HEK293T (cell line): ENCODE measurements at regions not wholly inside any gene's neighbourhood (a gene's known extent, or its start where the extent isn't known, plus 50 kb on each side); places are given as distances from the start of the nearest gene placed in this dataset.
"Not testable (repeated sequence)": the region's sequence is repeated elsewhere in the genome, so short reads cannot be mapped to it uniquely, and the experiment has no call there.

Source experiments
- ELF4 ChIP-seq: fragments of 450-650 bp; IDR thresholded peaks from 2 replicates; pipeline ENCODE4 v1.6.1; 2017; ENCODE audit warnings: antibody characterized with exemption
- FOXK2 ChIP-seq: fragments of 450-650 bp; IDR thresholded peaks from 2 replicates; pipeline ENCODE4 v1.6.1; 2016; ENCODE audit warnings: mild to moderate bottlenecking
- FOXM1 ChIP-seq: fragments of 450-650 bp; IDR thresholded peaks from 2 replicates; pipeline ENCODE4 v1.6.1; 2017; ENCODE audit warnings: mild to moderate bottlenecking, borderline replicate concordance
- NFRKB ChIP-seq: fragments of 450-650 bp; IDR thresholded peaks from 2 replicates; pipeline ENCODE4 v1.6.1; 2016; ENCODE audit warnings: mild to moderate bottlenecking, moderate library complexity
- PKNOX1 ChIP-seq: fragments of 450-650 bp; IDR thresholded peaks from 2 replicates; pipeline ENCODE4 v1.6.1; 2016
- SP1 ChIP-seq: fragments of 450-650 bp; IDR thresholded peaks from 2 replicates; pipeline ENCODE4 v1.6.1; 2017
- SUZ12 ChIP-seq: fragments of 450-650 bp; IDR thresholded peaks from 2 replicates; pipeline ENCODE4 v1.6.1; 2016; ENCODE audit warnings: mild to moderate bottlenecking
- TARDBP ChIP-seq: fragments of 450-650 bp; IDR thresholded peaks from 2 replicates; pipeline ENCODE4 v1.6.1; 2016

GRCh38 chr5:176124120-176124519 lies 114.1 kb upstream of the SIMC1 start:
- not testable (repeated sequence) for TF ChIP-seq SUZ12, NFRKB, FOXK2, FOXM1, ELF4, TARDBP, SP1, PKNOX1
